HG03565 (cell line): ENCODE measurements at regions not wholly inside any gene's neighbourhood (a gene's known extent, or its start where the extent isn't known, plus 50 kb on each side); places are given as distances from the start of the nearest gene placed in this dataset.
"Not testable (repeated sequence)": the region's sequence is repeated elsewhere in the genome, so short reads cannot be mapped to it uniquely, and the experiment has no call there.

ENCODE experiments used
- ATAC-seq: cut with Tn5 transposase; IDR thresholded peaks from one replicate; pipeline ENCODE4 v1.9.1; 2021; ENCODE audit warnings: mild to moderate bottlenecking, moderate library complexity; ENCODE audit not compliant: unreplicated experiment

DNA sequence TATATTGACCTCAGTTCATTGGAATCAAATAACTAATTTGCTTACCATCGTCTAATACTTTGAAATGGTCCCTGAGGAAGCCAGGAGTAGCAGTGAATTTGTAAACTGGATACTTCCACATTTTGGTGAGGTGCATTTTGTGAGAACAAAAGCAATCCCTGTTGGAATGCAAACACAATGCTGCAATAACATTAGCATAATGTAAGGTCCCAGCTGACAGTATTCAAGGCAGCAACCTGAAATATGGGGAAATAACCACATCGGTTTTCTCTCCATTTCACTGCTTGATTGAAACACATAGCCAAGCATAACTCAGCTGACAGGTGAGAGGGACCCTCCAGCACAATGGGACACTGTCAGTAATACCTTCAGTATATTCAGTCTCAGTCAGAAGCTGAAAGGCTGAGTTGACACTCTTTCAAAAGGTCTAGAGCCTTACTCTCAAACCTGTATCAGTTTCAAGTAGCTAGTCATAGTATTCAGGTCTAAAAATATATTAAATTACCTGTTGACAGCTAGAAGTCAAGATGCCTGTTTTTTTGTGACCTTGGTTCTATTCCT lies 1311.9 kb upstream of the NRXN1 start:
- no peak for ATAC-seq

GRCh38 chr2:52343010-52343409 lies 1311.1 kb upstream of the NRXN1 start:
- ATAC-seq: no peak

- ATAC-seq: no peak
Observed at GRCh38 chr2:52342458-52342857, 1310.5 kb upstream of the NRXN1 start.

DNA sequence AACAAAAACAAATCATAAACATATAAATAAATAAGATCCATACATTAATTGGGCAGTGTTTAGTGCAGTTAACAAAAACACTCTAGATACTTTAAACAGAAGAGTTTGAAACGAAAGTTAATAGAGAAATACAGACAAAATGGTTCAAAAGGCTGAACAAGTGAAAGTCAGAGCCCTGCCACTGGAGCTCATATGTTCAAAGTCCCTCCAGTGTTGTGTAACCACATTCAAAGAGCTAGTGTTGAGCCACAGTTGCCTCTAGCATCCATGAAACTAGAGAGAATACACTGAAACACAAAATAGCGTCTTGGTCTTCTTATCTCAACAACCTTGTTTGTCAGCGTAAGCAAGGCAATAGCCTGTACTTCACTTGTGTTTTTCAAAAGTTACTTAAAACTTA lies 1309.8 kb upstream of the NRXN1 start:
- ATAC-seq: no peak

DNA sequence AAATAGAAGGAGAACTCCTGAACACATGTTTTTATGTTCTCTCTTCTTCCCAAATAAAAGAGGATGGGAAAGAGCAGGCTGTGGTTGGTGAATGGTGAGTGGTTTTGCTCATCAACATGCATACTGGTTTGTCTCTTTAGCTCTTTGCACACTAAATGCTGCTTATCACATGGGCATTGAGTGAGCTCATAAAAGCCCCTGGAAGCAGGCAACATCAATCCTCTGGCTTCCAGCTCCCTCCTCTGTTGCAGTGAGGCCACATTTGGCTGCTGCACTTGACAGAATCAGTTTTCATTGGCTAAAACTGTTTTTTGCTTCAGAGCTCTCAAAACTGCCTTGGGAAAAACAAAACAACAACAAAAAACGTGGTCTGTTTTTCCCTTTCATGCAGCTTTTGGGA lies 1308.2 kb upstream of the NRXN1 start:
- no peak for ATAC-seq

- ATAC-seq: not testable (repeated sequence)
Observed at GRCh38 chr2:52337786-52338185, 1305.9 kb upstream of the NRXN1 start.

- no peak for ATAC-seq
Observed at GRCh38 chr2:52336951-52337350, 1305.0 kb upstream of the NRXN1 start.

DNA sequence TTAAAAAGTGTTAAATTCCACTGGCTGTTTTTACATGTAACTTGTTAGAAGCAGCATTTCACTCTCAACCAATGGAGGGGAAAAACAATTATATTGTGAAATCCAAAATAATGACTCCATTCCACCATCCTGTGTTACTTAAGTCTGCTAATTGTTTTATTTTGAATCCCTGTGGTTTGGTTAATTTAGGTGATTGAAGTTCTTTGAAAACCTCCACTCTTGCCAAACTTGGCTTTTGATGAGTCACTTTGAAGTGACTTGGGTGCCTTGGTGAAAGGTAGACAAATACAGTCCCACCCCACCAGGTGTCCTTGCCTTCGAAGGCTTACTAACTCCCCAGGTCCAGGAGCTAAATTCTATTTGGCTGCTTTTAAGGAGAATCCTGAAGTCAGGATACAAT lies 1303.8 kb upstream of the NRXN1 start:
- no peak for ATAC-seq

DNA sequence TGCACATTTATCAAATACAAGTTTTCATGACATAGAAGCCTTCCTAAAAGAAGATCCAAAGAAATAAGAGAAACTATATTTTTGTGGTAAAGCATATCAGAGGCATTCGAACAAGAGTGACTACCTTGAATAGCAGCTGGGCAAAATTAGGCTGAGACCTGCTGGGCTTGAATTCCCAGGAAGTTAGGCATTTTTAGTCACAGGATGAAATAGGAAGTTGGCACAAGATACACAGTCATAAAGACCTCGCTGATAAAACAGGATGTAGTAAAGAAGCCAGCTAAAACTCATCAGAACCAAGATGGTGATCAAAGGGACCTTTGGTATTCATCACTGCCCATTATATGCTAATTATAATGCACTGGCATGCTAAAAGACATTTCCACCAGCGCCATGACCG lies 1302.3 kb upstream of the NRXN1 start:
- no peak for ATAC-seq

DNA sequence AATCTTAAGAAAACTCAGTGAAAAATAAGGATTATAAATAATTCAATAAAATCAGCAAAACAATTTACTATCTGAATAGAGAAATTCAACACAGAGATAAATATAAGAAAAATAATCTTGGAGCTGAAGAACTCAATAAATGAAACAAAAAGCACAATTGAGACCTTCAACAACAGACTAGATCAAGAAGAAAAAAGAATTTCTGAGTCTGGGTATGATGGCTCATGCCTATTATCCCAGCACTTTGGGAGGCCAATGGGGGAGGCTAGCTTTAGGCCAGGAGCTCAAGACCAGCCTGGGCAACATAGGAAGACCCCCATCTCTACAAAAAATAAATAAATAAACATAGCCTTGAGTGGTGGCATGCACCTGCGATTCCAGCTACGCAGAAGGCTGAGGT lies 1295.7 kb upstream of the NRXN1 start:
- ATAC-seq: no peak

GRCh38 chr2:52314231-52314630 lies 1282.3 kb upstream of the NRXN1 start:
- ATAC-seq: no peak

DNA sequence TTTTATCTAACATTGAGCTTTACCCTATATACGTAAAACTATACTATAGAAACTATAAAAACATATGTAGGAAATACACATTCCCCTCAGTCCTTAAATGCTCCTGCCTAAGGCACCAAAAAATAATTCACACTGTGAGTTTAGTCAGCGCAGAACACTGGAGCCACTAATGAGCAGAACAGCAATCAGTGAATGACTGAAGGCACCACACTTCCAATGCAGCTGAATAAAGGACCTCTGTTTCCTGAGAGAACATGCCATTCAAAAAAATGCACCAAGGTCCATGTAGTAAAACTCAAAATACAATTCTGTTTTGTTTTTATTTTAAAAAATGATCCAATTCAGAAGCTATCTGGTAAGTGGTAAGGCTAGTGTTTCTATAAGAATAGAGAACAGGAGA lies 1280.6 kb upstream of the NRXN1 start:
- ATAC-seq: no peak

- no peak for ATAC-seq
Observed at GRCh38 chr2:52311862-52312261, 1279.9 kb upstream of the NRXN1 start.

DNA sequence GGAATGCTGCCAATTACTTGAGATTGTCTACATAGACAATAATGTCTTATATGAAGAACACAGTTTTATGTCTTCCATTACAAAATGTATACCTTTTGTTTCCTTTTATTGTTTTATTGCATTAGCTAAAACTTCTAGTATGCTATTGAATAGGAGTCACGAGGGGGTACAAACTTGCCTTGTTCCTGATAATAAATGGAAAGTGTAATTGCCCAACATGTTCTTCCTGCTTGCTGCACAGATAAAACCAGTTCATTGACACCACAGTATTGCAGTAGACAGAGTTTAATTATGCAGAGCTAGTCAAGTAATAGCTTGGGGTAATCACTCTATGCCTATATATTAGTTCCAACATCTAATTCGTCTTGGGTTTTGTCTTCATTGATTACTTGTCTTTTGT lies 1276.2 kb upstream of the NRXN1 start:
- ATAC-seq: no peak

DNA sequence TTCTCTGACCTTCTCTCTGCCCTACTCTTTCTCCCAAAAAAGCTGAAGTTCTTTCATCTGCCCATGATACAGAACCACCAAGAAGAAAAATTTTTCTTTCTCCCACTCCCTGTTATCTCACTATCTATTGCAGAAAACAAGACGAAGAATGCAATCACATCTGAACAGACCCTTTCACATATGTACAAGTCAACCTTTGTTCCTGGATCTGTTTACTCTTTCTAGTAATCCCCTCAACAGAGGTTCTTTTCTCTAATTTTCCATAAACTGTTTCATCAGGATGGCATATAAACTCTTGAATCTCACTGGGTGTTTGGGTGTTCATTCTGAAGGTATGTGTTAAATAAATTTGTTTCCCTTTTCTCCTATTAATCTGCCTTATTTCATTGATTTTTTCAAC lies 1262.7 kb upstream of the NRXN1 start:
- no peak for ATAC-seq

DNA sequence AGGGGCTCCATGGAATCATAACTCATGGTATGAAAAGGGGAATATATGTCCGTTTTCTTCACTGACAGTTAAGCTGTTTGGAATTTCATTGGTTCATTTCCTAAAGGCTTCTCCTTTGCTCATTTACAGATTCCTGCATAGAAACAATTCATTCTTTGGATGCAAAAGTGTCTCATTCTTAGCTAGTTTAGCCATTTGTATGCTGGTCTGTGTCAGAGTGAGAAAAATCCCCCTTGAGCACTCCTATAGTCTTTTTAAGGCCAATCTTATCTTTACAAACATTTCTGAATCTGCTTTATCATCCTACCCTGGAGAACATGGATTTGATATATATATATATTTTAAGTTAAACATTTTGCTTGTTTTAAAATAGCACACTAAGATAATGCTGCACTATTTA lies 1260.9 kb upstream of the NRXN1 start:
- ATAC-seq: no peak

DNA sequence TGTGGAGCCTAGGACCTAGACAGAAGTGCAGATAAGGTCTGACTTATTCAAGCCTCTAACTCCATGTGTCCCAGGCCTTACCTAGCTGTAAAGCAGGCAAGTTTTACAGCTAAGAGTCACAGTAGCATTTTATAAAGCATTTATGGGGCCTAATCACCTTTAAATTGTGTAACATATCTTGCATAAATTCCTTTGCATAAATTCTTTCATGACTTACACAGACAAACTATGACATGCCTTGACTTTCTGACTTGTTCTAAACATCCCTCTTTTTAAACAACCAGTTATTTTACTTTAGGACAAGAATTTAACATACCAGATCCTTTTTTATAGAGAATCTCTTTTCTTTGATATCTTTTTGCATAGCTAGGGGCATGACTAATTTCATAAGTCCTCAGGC lies 1257.8 kb upstream of the NRXN1 start:
- no peak for ATAC-seq

DNA sequence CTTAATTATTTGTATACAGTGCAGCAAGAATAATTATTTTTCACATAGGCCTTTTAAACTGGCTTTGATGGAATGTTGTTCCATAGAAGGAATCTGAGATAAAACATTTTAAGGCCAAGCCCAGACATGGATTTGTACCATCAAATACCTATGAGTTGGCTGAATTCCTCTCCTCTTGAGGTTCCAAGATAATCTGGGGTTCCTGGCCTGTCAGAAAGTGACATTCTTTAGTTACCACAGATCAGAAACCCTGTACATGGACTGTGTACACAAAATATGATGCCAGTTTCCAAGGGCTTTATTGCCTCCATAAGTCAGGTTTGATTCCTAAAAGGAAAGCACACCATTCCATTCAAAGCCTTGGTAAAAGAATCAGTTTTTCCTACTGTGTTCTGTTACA lies 1256.7 kb upstream of the NRXN1 start:
- ATAC-seq: no peak

DNA sequence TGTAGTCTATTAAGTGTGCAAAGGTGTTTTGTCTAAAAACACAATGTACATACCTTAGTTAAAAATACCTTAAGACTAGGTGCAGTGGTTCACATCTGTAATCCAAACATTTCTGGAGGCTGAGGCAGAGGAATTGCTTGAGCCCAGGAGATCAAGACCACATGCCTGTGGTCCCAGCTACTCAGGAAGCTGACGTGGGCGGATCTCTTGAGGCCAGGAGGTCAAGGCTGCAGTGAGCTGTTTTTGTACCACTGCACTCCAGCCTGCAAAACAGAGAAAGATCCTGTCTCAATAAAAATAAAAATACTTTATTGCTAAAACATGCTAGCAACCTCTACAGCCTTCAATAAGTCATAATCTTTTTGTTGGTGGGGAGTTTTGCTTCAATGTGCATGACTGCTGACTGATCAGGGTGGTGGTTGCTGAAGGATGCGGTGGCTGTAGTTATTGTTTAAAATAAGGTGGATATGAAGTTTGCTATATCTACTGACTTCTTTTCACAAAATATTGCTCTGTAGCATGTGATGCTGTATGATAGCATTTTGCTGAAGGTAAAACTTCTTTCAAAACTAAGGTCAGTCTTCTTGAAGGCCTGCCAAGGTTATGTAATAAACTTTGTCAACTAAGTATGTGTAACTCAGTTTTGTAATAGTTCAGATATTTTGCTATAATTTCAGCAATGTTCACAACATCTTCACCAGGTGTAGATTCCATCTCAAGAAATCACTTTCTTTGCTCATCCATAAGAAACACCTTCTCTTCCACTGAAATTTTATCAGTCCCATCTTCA lies 1238.0 kb upstream of the NRXN1 start:
- ATAC-seq: no peak

DNA sequence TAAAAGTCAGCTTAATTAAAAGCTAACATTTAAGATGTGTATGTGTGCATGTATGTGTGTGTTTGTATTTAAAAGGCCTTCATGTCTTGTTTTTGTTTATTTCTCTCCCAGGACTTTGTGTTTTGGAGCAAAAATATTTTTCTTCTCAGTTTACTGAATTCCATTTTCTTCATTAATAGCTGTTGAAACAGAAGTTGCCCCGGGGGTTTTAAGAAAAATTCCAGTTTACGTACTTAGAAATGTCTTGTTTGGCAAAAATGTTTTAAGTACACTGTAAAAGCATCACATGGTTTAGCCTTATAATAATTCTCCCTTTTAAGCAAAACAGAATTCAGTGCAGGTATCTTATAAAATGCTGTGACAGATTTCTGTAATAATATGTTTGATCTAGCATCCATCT lies 1233.0 kb upstream of the NRXN1 start:
- ATAC-seq: no peak

DNA sequence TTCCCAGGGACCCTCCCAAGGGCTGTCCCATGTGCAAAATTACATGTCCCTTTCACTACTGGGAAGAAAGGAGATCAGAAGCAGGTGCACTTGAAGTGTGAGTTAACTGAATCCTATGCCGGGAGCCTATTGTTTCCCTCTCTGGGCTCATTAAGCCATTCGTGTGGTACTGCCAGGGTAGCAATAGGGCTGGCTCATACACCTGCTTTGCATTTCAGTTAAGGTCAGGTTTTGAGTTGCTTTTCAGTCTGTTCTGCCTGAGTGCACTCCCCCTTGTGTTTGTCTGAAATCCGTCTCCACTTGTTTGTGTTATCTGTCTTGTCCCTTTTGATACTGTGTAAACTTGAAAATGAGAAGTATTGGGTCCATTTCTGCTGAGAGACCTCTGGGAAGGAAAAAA lies 1232.6 kb upstream of the NRXN1 start:
- ATAC-seq: no peak

DNA sequence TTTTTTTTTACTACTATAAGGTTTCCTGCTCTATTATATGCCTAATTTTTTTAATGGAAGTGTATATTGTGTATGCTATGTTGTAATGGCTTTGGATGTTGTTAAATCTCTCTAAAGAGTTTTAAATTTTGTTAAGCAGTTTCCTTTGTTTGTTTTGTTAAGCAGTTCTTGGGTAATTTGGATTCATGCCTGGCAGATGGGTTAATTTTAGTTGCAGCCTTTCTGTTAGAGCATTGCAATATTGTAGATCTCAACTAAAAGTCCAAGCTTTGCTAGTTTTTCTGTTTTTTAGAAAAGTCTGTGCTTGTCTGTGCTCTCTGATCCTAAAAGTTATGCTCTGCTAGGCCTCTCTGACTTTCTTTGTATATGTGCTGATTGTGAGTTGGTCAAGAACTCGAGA lies 1229.0 kb upstream of the NRXN1 start:
- ATAC-seq: no peak

- not testable (repeated sequence) for ATAC-seq
Observed at GRCh38 chr2:52258967-52259366, 1227.0 kb upstream of the NRXN1 start.
